ENCODE measurements at regions not wholly inside any gene's neighbourhood (a gene's known extent, or its start where the extent isn't known, plus 50 kb on each side); places are given as distances from the start of the nearest gene placed in this dataset.
"Not testable (repeated sequence)": the region's sequence is repeated elsewhere in the genome, so short reads cannot be mapped to it uniquely, and the experiment has no call there.

- no peak for DNase-seq
These were observed 121.3 kb upstream of the SALL1 start for GRCh38 chr16:51272420-51272819.

DNA sequence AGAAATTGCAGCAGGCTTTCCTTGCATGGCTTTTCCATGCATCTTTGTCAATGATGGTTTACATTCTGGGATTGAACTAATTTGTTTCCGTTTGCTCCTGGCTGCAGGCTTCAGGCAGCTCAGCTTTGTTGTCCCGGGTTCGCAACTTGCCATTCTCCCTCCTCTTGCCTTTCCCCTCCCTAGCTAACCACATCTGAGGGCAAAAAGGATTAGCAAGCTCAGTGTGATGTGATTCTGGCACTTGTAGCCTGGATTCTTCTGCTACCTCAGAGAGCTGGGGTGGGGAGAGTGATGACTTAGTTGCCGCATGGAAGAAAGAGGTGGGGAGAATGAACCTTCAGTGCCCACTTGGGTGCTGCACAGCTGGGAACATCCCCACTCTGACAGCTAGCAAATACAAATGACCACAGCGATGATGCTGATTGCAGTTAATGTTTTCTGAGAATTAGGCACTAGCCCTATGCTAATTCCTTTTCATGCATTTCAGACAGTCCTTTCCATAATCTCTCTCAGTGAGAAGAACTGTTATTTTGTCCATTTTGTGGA lies 120.2 kb upstream of the SALL1 start:
- no peak for DNase-seq

DNA sequence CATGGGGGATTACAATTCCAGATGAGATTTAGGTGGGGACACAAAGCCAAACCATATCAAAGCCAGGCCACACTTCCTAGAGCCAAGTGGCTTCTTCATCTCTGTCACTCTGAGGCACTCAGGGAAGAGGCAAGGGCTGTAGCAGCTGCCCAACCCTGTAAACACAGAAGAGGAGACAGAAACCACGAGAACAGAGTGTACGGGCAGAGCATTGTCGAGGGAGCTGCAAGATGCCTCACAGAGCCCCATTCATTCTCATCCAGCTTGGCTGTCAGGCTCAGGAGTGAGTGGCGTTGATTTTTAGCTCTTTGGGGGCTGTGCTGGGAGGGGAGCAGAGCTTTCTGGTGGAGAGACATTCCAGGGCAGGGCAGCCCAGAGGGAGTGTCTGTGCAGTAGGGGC lies 117.2 kb upstream of the SALL1 start:
- no peak for DNase-seq

DNA sequence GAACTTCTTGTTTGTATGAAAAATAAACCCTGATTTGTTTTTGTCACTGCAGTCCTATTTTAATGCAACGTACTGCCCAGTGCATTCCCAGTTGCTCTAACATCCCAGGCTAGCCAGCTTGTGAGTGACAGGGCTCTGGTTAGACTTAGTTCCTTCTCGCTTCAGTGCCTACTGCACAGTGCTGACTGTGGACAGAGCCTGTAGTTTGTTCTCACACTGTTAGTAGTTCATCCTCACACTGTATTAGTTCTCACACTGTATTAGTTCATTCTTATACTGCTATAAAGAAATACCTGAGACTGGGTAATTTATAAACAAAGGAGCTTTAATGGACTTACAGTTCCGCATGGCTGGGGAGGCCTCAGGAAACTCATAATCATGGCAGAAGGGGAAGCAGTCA lies 116.6 kb upstream of the SALL1 start:
- no peak for DNase-seq

DNA sequence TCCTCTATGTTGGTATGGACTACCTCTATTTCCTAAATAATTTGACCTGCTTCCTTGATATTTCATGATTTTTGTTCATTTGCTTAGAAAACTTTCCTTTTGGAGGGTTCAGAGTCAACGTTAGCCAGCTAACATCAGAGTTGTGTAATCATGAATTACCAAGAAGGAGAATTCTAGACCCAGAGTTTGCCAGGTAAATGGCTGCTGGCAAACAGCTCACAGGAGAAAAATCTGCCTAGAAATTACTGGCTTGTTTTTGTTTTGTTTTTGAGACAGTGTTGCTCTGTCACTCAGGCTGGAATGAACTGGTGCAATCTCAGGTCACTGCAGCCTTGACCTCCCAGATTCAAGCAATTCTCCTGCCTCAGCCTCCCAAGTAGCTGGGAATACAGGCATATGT lies 111.4 kb upstream of the SALL1 start:
- no peak for DNase-seq

DNA sequence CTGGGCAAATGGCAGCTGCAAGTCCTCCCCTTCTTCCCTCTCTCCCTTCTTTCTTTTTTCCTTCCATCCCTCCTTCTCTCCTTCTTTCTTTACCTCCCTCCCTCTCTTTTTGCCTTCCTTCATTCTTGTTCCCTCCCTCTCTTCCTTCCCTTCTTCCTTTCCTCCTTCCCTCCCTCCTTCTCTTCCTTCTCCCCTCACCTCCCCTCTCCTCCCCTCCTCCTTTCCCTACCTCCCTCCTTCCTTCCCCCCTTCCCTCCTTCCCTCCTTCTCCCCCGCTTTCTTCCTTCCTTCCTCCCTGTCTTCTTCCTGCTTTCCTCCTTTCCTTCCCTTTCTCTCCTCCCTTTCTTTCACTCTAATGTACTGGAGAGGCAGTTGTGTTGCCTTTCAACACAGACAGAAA lies 110.8 kb upstream of the SALL1 start:
- no peak for DNase-seq

GRCh38 chr16:51255349-51255972 lies 104.4 kb upstream of the SALL1 start:
- DNase-seq = no peak

- not testable (repeated sequence) for DNase-seq
These were observed 103.3 kb upstream of the SALL1 start for GRCh38 chr16:51254390-51254789.

GRCh38 chr16:51248217-51248616 lies 97.1 kb upstream of the SALL1 start:
- DNase-seq = no peak

DNA sequence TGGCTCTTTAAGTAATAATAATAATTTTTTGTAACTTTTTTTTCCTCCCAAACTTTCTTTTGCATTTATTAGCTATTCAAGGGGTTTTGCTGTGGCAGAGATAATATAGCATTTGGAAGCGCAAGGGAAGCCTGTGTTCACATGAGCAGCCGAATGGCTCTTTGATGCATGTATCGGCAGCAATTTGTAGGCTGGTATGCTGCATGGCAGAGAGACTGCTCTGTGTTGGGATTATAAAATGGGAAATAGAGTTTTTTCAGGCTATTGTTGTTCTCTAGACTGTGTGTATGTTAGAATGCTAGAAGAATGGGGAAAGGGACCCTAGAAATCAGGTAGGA lies 94.6 kb upstream of the SALL1 start:
- DNase-seq = no peak

DNA sequence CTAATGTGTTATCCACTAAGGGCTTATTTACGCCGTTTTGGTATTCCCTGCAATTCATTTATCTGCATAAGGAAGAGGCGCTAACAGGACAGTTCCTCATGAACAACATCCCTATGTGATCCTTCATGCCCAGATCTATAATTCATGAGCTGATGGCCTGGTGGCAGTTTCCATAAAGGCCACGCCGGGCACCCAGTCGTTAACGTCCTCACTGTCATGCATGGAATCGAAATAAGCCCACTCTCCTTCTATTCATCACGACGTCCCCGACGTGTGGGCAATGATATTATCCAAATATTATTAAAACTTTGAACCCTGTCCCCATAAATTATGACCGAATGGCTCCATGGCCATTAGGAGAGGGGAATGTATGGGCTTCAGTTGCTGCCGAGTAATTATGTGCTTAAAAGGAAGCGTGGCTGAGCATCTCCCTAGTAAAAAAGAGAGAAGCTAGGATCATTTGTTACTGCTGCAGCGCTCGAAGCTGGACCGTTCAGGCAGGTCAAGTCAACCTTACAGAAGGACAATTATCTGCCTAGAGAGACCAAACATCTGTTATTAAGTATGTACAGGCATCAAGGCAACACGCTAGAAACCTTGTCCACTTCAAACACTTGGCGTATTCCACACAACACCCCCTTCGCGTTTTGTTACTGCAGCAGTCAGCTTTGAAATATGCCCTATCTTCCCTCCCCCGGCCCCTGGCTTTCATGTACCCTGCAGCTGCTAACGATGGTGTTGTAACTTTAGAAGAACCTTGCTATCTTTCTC lies 94.0 kb upstream of the SALL1 start:
- DNase-seq = no peak

GRCh38 chr16:51243936-51244436 lies 92.9 kb upstream of the SALL1 start:
- no peak for DNase-seq

DNA sequence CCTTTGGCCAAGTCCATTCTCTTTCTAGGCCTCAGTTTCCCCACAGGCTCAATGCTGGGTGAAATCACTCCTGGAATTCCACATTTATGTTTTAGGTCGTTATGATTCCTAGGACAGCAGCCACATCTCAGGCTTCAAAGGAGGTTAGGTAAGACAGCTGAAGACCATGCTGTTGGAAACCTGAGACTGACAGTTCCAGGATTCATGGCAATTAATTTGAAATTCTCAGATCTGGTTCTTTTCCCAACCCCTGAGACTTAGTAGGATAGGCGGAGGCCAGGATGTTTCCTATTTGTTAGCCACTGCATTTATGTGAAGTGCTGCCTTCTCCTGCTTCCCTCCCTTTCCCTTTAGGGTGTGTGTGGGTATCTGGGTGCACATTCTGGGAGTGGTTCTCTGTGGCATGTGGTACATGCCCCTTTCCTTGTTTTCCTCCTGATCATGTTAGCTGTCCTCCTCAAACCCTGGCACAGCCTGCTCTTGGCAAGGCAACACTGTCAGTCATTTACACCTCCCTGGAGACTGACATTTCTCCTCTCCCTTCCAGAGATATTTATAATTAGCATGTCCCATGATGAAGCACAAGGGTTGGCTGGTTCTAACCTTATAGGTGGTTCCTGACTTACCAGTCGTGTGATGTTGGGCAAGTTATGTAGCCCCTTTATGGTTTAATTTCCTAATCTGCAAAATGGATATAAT lies 91.4 kb upstream of the SALL1 start:
- DNase-seq = no peak

DNA sequence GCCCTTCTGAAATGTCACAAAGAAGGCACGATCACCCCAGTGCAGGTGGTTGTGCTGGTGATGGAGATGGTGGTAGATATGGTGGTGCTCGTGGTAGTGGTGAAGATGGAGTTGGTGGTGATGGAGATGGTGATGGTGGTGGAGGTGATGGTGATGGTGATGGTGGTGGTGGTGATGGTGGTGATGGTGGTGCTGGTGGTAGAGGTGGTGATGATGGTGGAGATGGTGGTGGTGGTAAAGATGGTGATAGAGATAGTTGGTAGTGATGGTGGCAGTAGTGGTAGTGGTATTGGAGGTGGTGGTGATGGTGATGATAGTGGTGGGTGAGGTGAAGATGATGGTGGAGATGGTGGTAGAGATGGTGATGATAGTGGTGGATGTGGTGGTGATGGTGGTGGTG lies 88.1 kb upstream of the SALL1 start:
- no peak for DNase-seq

GRCh38 chr16:51237861-51238378 lies 86.8 kb upstream of the SALL1 start:
- DNase-seq = no peak

GRCh38 chr16:51237207-51237606 lies 86.1 kb upstream of the SALL1 start:
- no peak for DNase-seq

DNA sequence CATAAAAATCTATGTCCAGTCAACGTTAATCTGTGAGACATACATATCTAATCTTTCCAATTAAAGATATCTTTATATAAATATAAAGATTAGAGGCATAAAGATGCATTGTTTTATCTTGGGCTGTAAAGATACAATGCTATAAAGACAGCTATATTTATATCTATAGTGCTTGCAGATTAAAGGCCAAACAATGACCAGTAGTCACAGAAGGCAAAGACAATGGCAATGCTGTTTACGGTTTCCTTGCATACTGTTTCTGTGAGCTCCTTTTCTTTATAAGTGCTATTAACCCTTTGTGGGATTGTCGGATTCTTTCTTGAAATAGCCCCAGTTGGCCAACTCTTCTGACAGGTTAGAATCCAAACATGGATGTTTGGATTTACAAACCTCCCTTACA lies 85.5 kb upstream of the SALL1 start:
- no peak for DNase-seq

- DNase-seq = no peak
These were observed 80.6 kb upstream of the SALL1 start for GRCh38 chr16:51231702-51232101.

DNA sequence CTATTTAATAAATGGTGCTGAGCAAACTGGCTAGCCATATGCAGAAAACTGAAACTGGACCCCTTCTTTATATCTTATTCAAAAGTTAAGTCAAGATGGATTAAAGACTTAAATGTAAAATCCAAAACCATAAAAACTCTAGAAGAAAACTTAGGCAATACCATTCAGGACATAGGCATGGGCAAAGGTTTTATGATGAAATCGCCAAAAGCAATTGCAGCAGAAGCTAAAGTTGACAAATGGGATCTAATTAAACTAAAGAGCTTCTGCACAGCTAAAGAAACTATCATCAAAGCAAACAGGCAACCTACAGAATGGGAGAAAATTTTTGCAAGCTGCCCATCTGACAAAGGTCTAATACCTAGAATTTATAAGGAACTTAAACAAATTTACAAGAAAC lies 79.0 kb upstream of the SALL1 start:
- not testable (repeated sequence) for DNase-seq

- no peak for DNase-seq
These were observed 77.1 kb upstream of the SALL1 start for GRCh38 chr16:51228097-51228659.

DNA sequence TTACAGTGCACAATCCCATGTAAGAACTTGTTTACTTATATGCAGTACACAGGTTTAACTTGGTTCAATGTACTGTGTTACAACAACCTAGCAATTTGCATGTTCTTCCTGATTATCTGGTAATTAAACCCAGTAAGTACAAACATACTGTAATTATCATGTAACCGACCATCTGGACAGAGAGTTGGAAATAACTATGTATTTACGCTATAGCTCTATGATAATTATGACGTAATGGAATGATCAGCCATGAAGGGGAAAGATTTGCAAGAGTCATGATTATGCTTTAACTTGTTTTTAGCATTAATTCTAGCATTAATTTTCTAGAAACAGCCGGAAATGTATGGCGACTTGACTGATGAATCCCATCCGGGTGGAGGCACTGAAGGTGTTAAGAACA lies 74.8 kb upstream of the SALL1 start:
- no peak for DNase-seq

- no peak for DNase-seq
These were observed 73.2 kb upstream of the SALL1 start for GRCh38 chr16:51224317-51224716.

- DNase-seq = no peak
These were observed 70.9 kb upstream of the SALL1 start for GRCh38 chr16:51222016-51222415.
